Fibroblast of mammary gland (primary cell): ENCODE measurements at regions not wholly inside any gene's neighbourhood (a gene's known extent, or its start where the extent isn't known, plus 50 kb on each side); places are given as distances from the start of the nearest gene placed in this dataset.

Experiments used
- DNase-seq: peaks from one replicate; pipeline ENCODE4 v3.0.0-alpha.2; 2010; ENCODE audit warnings: low read depth
- H3K4me3 ChIP-seq: 2 replicates; pipeline ENCODE4 v1.5.1; 2011; ENCODE audit warnings: low read depth, mild to moderate bottlenecking, low read length, moderate library complexity; ENCODE audit not compliant: control insufficient read depth
- CTCF ChIP-seq: conservative IDR thresholded peaks from 2 replicates; pipeline ENCODE4 v1.5.1; 2011; ENCODE audit warnings: low read depth, low read length, inconsistent platforms; ENCODE audit not compliant: control insufficient read depth, insufficient read depth

GRCh38 chr17:71337938-71338337, 782.9 kb upstream of the SOX9 start:
- TF ChIP-seq CTCF, result no peak
- no peak overlapping the region for H3K4me3 ChIP-seq
- DNase-seq, result no peak

- no peak overlapping the region for H3K4me3 ChIP-seq
- no peak for TF ChIP-seq CTCF
- DNase-seq, result peak; percentile 29
Measured at GRCh38 chr17:71338396-71338795, 782.4 kb upstream of the SOX9 start.

GRCh38 chr17:71339206-71339605, 781.6 kb upstream of the SOX9 start:
- no peak for DNase-seq
- no peak for TF ChIP-seq CTCF
- H3K4me3 ChIP-seq, result no peak overlapping the region

GRCh38 chr17:71342737-71343136, 778.1 kb upstream of the SOX9 start:
- TF ChIP-seq CTCF, result no peak
- no peak overlapping the region for H3K4me3 ChIP-seq
- DNase-seq, result no peak

- no peak for TF ChIP-seq CTCF
- DNase-seq, result peak; percentile 40
- H3K4me3 ChIP-seq, result no peak overlapping the region
Measured at GRCh38 chr17:71349908-71350600, 770.8 kb upstream of the SOX9 start.

GRCh38 chr17:71360301-71360700, 760.5 kb upstream of the SOX9 start:
- peak; percentile 6 for DNase-seq
- H3K4me3 ChIP-seq, result no peak overlapping the region
- TF ChIP-seq CTCF, result no peak
